GM10248 (cell line): ENCODE measurements at regions not wholly inside any gene's neighbourhood (a gene's known extent, or its start where the extent isn't known, plus 50 kb on each side); places are given as distances from the start of the nearest gene placed in this dataset.
"Not testable (repeated sequence)": the region's sequence is repeated elsewhere in the genome, so short reads cannot be mapped to it uniquely, and the experiment has no call there.

Experiments
- CTCF ChIA-PET: fragments of 300-600 bp; sonication (Branson Sonifier 250); formaldehyde crosslinking; extraction: SDS; loops from one replicate; lab custom pipeline; 2021; ENCODE audit warnings: antibody characterized with exemption; lab: Yijun Ruan, JAX
- POLR2A ChIA-PET: fragments of 350-650 bp; sonication (Branson Sonifier 250); formaldehyde crosslinking; extraction: SDS; loops from one replicate; lab custom pipeline; 2020; ENCODE audit warnings: antibody characterized with exemption; lab: Yijun Ruan, JAX
- DNase-seq: peaks from one replicate; pipeline ENCODE4 v3.0.0; 2012; ENCODE audit errors: extremely low spot score
- CTCF ChIP-seq: IDR thresholded peaks from 2 replicates; pipeline ENCODE4 v1.5.1; 2012; ENCODE audit warnings: mild to moderate bottlenecking, low read depth; ENCODE audit errors: extremely low read depth, missing control alignments, control extremely low read depth

DNA sequence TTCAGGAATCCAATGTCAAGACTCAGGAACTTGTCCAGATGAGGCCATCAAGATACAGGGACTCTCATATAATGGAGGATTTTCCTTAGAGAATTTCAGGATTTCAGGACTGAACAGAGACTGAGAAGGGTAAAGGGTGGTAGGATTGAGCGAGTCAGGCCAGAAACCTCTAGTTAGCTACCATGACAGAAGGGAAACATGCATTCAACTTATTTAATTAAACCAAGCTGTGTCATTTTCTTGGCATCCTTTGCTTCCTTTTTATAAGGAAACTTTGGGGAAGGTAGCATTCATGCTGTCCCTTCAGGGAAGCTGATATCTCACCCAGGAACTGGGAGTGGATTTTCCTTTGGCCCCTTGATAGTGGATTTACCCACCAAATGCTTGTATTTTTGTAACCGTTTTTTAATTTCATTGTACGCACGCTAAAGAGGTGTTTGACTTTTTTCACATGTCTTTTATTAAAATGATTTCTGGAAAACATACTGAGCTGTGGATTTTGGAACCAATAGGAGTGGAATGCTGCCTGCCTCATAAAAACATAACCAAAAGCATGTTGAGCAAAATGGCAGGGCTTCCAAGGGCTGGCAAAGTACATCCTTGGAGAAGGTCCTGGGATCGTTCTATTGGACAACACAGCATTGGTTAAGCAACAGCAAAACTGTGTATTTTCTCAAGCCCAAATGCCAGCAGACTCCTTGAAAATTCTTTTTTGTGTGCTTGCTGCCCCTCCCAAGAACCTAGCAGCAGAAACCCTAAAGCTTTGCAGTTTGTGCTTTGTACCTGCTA lies 104.5 kb downstream of the CXCL12 start:
- DNase-seq = no peak
- POLR2A ChIA-PET = no interaction called here
- CTCF ChIA-PET = interaction anchor here (1.4 kb wide), 1 partner anchor 14 kb away, joined by 4 read pairs; no protein-coding TSS in a partner anchor
- no peak for TF ChIP-seq CTCF

DNA sequence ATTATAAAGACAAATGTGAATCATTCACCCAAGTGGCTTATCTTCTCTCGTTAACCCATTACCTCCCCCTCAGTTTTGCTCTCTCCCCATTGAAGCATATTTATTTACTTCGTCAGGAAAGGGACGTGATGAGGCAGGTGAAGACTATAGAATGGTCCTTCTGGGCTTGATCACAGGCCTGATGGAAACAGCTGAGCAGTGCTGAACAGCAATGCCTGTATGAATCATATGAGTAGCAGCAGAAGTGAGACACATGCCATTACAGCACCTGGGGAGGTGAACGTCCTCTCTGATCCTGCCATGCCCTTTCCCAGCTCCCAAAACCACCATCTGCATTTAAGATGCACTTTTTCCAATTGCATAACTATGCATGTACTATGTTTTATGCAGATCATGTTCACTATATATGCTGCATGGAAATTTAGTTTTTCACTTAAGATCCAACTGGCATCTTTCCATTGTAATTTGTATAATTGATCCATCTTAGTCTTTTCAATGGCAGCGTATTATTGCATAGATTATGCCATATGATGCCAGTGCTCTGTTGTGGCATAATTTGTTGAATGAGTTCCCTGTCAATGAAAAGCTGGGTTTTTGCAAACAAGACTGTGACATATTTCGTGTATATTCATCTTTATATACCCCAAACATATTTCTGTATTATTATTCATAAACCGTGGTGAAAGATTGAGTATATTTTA lies 105.3 kb downstream of the CXCL12 start:
- ChIA-PET CTCF (no interaction called here), POLR2A (no interaction called here)
- DNase-seq = no peak
- TF ChIP-seq CTCF = no peak

GRCh38 chr10:44278837-44279324 lies 106.0 kb downstream of the CXCL12 start:
- TF ChIP-seq CTCF = no peak
- DNase-seq = no peak
- ChIA-PET CTCF (interaction anchor here (1.0 kb wide), 1 partner anchor 11 kb away, joined by 3 read pairs; no protein-coding TSS in a partner anchor), POLR2A (no interaction called here)

GRCh38 chr10:44268435-44268948 lies 116.4 kb downstream of the CXCL12 start:
- DNase-seq, CTCF ChIA-PET, POLR2A ChIA-PET: not testable (repeated sequence)

- ChIA-PET POLR2A (no interaction called here), CTCF (interaction anchor here (1.0 to 1.2 kb wide), 2 partner anchors 12 to 44 kb away, joined by 3 read pairs; no protein-coding TSS in a partner anchor)
- no peak for TF ChIP-seq CTCF
- no peak for DNase-seq
Observed at GRCh38 chr10:44267007-44267406, 117.9 kb downstream of the CXCL12 start.

DNA sequence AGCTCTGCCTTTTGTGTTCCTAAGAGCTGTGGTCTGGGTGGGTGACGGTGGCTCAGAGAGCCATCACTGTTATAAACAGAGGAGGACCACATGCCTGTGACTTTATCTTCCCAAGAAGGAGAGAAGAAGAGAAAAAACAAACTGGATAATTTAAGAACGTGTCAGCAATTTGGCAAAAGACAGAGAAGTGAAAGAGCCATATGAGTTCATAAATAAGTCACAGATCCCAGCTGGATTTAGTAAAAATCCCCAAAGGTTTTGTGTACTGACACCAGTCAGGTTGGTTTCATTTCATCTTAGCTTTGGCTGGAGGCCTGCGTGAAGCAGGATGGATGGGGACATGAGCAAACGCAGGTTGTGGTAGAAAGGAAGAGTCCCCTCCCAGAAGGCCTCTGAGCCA lies 120.7 kb downstream of the CXCL12 start:
- POLR2A ChIA-PET = no interaction called here
- no peak for TF ChIP-seq CTCF
- CTCF ChIA-PET = interaction anchor here (0.9 to 1.4 kb wide), 3 partner anchors 19 to 47 kb away, joined by 3 to 4 read pairs (median 3); no protein-coding TSS in a partner anchor
- DNase-seq = no peak

DNA sequence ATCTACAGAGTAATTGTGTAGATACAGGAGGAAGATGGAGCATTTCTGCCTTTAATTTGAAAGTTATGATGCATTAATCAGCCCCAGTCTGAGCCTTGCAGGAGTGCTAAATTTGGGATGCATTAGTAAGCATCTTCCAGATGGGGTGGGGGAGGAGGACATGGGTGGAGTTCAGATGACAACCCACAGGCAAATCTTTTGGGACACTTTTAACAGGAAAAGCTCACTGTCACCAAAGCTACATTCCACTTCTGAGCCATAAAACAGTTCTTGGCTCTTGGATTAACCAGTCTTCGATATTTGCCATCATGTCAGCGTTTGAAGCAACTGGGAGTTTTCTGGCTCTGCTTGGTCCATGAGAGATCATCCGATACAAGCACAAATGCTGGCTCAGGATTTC lies 121.1 kb downstream of the CXCL12 start:
- POLR2A ChIA-PET = no interaction called here
- DNase-seq = no peak
- TF ChIP-seq CTCF = no peak
- CTCF ChIA-PET = interaction anchor here (1.4 kb wide), 1 partner anchor 40 kb away, joined by 4 read pairs; no protein-coding TSS in a partner anchor
